GM21515 (cell line): ENCODE measurements at regions not wholly inside any gene's neighbourhood (a gene's known extent, or its start where the extent isn't known, plus 50 kb on each side); places are given as distances from the start of the nearest gene placed in this dataset.
A peak's percentile ranks its signal among the peaks of the same experiment; 100 is the strongest.

Experiments
- ATAC-seq: cut with Tn5 transposase; IDR thresholded peaks from one replicate; pipeline ENCODE4 v1.9.1; 2021; ENCODE audit not compliant: unreplicated experiment

DNA sequence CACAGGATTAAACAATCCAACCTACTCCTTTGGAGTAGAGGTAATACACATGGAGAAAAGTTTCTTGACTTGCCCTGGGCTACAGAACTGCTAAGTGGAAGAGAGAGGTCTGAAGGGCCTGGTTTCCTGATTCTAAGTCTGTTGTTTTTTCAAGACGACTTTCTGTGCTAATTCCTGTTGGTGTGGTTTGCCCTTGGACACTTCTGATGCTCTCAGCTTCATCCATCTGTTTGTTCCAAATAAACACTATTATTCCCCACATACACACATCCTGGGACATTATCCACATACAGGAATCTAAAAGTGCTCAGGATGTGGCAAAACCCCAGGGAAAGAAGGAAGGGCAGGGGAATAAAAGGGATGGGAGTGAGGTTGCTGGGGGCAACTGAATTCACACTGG is 393.5 kb upstream of the TBL1XR1 start:
- ATAC-seq: no peak

DNA sequence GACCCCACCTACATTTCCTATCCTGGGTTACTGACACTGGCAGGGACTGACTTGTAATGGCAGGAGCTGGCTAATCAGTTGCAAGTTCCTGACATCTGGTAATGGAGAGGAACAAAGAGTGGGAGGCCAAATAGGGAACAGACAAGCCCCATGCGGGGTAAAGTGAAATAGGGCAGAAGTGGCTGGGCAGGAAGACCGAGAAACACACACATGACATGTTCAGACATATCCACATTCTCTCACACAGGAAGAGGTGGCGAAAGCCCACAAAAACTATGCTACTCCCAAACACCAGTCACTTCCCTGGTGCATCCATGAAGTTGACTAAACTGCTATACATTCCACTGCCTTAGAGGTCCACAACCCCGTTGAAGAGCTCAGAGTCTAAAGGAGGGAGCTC is 394.1 kb upstream of the TBL1XR1 start:
- peak; percentile 71 for ATAC-seq

DNA sequence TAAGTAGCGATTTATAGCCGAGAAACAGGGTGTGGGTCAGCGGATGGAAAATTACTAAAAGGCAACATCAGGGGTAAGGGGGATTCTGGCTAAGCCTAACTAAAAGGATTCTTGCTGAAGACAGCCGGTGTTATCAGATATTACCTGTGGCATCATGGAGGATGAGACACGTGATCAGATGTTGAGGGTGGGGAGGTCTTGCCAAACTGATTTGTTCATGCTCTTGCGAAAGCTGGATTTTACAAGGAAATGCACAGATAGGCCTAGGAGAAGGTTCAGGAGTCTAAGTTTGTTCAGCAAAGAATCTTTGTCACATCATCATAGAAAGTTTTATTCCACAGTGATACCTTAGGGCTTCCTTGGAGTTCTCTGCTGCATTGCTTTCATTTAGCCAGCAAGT is 396.8 kb upstream of the TBL1XR1 start:
- ATAC-seq: no peak

DNA sequence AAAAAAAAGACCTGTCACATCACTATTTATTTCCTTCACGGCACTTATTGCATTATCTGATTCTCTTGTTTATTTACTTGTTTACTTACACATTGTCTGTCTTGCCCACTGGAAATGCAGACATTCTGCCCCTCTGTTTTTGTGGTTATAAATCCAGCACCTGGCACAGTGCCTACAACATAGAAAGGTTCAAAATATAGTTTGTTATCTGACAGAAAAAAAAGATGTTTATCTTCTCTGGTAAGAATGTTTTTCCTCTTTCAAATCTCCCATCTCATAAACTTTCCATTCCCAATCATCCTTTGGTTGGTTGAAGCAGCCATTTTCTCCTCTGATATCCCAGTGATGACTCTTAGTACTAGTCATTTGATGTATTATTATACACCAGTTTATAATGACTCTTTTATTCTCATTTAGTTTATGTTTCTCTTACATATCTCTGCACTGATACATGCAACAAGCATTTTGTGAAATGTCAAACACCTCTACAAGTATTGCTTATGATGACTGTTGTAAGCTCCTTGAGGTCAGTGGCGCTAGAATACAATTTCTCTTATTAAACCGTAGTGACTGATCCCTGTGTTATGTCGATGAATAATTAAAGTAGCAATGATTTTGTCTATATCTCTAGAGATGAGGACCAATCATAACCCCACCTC is 398.4 kb upstream of the TBL1XR1 start:
- ATAC-seq: no peak

DNA sequence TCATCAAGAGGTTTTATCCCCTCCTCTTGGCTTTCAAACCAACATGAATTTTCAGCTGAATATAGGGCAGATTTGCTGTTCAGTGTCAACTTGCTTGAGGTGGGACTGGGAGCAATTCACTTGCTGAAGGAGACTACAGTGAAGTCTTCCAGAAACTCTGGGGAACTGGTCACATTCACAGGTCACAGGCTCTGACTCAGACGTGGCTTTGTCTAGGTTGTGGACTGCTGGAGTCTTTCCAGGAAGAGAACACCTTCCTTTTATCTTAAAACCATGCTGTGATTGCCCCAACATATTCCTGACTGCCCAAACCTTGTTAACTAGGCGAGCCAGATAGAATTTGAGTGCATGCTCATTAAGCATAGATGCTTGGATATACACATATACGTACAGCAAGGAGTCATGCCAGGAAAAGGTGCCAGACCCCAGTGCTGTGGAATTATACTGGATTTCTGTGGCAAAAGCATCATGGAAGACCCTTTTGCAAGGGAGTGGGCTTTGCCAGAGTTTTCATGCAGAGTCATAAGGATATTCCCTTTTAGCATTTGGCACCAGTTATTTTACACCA is 399.1 kb upstream of the TBL1XR1 start:
- no peak for ATAC-seq

DNA sequence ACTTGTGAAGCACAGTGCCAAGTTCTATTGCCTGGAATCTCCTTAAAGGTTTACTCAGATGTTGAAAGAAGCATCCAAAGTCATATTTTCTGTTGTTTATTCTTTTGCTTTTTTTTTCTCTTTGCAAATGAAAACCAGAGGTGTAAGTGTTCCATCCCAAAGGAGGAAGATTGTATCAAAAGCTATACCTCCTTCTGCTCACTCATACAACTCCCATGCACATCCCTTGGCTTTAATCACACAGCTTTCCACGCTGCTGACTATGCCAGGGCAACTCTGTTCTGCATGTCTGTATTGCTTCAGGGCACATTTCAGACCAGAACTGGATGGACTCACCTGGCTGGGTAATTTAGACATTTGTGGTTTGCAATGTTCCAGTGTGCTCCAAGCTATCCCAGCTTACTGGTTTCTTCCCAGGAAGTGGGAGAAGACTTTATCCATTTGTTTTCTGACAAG is 399.6 kb upstream of the TBL1XR1 start:
- no peak for ATAC-seq

DNA sequence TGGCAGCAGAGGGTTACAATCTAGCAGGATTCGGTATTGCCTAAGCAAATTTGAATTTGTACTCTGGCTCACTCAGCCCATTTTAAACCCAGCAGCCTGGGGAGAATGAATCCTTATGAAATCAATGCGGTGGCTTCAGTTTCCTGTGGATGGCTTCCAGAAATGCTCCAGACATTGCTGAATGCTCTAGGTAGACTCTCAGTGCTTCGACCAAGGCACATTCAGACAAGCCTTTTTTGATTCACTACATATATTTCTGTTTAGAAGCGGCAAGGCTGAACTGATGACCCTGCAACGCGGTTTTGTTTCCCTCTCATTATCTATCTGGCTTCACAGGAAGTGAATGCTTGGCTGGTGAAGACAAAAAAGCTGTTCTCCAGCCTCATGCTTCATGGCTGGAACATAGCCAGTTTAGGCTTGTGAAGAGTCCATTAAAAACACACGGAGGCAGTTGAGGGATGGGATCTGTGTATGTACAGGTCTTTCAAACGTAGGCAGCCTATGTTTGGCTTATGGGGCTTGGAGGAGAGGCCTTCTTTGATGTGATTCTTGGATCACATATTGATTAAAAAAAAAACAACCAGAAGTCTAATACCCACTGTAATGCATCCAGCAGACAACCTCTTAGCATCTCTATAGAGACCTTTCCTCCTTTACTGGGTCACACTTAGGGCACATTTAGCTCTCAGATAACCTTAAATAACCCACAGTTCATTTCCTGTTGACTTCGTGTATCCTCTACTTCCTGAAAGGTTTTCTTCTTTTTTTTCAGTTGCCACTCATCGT is 400.2 kb upstream of the TBL1XR1 start:
- ATAC-seq: peak; percentile 75

DNA sequence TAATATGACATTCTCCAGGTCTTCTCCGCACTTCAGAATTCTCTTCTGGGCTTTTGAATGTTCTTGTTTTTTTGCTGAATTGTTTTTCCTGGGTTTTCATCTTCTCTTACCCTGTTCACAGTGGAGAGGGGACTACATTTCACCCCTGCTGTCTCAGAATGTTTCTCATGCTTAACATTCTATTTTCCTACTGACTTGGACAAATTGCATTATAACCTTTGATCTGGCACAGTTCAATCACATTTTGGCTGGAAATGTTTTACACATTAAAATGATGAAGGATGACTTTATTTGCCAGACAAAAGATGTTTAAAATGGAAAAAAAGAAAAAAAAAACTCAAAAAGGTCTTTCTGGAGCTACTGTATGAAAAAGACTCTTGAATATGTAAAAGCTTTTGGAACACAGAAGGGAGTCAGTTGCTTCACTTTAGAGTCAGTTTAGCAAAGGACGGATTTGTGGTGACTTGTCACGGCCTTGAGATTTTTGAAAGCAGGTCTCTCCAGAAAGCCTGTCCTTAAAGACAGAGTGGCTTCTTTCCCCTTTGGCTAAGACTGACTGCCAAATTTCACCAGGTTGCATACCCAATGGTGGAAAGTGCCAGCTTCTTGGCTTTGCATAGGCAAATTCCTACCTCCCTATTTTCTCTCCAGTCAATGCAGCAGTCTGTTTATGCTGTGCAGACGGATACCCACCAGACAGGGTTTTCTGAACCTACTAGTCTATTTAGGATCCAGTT is 401.0 kb upstream of the TBL1XR1 start:
- ATAC-seq: no peak

DNA sequence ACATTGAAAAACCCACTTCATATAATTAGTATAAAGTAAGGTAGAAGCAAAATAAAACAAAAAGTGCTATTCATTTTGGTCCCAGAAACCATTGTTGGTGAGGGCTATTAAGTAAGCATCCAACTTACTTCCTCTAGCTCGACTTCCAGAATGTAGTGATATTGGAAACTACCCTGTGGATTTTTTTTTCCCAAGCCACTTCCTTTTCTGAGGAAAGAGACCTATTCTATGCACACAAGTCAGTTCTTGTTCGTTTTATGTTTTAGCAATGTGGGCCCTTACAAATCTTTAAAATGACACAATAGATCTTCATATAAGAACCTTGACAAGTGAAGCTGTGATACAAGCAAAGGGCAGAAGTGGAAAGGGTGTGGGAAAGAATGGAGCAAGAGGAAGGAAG is 402.0 kb upstream of the TBL1XR1 start:
- ATAC-seq: no peak

DNA sequence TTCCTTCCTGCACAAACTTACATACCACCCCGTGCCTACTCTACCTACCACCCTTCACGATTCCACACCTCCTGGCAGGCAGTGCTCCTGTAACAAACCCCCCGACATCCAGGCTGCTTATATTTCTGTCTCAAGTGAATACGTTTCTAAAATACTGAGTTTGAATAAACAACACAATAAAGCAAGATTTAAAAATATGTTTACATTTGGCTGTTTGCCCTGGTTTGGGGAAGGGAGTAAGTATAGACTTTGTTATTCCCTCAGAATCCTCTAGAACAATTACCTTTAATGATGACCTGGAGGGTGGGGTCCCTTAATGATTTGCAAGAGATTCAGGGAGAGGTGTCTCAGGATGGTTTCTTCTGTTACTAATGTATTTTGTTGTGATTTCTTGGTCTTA is 402.6 kb upstream of the TBL1XR1 start:
- ATAC-seq: no peak

DNA sequence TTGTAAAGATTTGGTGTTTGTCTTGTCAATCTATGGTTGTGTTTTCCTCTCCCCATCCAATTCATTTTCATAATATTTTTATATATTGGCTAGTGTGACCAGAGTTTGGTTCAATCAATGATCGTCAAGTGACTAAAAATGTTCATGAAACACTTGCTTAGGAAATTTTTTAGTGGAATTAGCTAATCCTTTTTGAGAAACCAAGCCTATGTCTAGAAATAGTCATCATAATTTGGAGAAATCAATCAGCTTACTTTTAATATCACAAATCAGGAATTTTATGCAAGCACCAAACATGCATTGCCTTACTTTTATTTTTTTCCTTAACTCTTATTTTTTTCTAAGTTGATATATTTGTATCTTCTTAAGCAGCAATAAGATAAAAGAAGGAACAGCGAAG is 403.1 kb upstream of the TBL1XR1 start:
- no peak for ATAC-seq

DNA sequence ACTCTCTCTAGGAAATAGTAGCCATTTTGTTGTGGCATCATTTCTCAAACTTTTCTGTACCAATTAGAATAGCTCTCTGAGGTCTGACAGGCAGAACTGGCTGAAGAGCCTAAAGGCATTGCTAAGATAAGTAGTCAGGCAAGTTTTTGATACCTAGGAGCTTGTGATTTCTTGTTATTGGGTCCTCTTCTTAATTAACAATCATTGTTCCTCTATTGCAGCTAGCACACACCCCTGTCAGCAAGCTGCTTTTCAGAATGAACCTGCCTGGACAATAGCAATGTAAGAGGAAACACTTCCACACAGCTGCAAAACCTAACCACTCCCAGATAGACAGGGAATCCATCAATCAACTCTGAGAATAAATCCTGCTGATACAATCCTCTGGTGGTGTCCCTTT is 403.9 kb upstream of the TBL1XR1 start:
- ATAC-seq: no peak

DNA sequence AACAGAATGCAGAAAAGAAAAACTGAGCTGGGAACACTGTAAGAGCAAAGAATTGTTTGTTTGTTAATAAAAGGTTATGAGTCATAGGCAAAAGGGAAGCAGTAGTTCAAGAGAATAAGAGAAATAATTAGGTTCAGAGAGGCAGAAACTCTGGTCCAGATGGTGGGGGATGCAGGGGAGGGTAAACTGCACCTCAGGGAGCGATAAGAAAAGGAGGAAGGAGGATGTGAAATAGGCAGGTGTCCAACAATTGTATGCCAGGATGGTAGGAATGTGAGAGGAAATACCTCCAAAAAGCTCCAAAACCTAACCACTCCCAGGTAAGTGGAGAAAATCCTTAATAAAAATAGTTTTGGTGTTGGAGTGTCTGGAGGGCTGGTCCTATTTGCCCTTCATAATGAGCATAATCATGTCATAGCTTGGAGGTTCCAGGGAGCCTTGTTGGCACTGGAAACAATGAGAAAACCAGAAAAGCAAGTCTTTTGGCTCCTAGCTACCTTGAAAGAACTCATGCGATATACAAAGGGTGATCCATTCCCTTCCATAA is 405.4 kb upstream of the TBL1XR1 start:
- ATAC-seq: no peak

DNA sequence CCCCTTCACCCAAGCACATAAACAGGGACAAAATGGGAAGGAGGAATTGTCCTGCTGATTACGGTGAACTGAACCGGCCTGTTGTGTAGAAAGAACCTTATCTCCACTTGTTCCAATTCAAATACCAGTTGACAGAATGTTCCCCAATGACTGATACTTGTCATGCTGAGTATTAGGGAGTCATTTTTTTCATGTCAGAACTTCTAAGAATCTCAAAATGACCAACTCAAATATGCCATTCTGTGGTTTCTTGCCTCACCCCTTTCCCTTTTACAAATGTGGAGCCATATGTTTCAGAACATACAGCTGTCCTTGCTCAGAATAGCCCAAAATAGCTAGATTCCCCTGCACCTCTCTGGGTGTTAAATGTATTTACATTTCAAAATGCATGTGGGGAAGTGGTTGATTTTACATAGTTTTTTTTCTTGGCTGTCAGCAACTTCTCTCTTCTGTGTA is 405.9 kb upstream of the TBL1XR1 start:
- ATAC-seq: peak; percentile 52

DNA sequence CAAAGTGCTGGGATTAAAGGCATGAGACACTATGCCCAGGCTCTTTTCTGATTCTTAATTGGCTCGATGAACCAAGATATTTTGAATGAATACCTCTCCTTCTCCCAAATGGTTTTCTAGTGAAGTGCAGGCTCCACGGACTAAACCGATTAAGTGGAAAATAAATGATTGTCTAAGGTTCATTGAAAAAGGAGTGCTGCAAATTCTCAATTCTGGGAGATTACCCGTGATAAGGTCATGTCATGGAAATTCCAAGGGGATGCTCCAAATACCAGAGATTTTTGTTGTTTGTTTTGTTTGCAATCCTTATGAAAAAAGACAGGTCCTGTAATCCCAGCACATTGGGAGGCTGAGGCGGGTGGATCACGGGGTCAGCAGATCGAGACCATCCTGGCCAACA is 406.9 kb upstream of the TBL1XR1 start:
- ATAC-seq: no peak

DNA sequence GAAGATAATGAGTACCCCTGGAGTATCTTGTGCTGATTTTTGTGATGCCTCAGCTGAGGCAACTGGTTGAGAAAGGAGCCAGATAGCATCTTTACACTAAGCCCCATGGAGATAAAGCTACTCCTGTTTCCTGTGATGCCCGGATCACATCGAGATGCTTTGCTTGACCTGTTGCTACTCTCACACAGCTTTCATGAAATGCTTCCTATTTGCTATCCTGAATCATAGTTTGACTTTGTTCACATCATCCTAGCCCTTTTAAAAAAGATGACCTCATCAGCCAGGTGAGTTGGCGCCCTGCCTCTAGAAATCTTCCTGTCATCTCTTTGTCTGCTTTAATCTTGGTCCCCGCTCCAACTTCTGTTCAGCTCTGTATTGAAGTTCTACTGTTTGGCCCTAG is 409.6 kb upstream of the TBL1XR1 start:
- ATAC-seq: no peak

DNA sequence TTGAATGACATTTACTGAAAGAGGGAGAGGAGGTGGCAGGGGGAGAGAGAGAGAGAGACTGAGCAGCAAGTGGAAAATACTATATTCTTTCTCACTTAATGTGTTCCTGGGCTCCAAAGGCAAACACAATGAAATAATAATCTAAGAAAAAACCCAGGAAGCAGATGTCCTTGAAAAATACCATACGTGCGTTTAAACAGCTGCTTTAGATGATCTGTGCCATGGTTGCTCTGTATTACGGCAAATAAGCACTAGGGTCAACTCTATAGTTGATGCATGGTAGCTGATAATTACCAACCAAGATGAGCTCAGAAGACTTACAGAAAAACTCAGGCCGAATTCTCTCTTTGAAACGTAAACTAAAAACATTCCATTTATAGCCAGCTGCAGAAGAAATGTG is 410.3 kb upstream of the TBL1XR1 start:
- no peak for ATAC-seq

DNA sequence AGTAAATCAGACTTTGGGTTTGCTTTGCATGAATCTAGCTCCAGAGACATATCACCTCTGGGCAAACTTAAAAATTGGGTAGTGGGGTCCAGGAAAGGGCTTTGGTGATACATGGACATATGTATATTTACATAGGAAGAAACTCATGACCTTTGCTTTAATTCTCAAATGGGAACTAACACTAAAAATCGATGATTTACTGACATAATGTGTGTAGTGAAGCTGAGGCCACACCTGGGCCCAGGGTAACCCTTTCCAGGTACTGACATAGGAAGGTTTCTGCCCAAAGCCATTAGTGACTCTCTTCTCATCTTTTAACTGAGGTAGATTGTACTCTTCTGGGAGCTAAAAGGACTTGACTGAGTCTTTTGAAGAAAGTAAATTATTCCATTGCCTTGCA is 411.2 kb upstream of the TBL1XR1 start:
- no peak for ATAC-seq

DNA sequence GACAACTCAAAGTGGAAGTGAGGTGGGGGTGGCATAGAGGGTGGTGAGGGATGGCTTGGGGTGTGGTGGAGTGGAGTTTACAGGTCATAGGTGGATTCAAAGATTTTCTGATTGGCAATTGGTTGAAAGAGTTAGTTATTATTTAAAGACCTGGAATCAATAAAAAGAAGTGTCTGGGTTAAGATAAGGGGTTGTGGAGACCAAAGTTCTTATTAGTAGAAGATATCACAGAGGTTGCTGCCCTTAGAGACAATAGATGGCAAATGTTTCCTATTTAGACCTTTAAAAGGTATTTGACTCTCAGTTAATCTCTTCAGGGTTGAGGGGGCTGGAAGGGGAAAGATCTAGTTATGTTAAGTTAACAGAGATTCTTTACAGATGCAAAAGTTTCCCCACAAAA is 412.3 kb upstream of the TBL1XR1 start:
- ATAC-seq: no peak

DNA sequence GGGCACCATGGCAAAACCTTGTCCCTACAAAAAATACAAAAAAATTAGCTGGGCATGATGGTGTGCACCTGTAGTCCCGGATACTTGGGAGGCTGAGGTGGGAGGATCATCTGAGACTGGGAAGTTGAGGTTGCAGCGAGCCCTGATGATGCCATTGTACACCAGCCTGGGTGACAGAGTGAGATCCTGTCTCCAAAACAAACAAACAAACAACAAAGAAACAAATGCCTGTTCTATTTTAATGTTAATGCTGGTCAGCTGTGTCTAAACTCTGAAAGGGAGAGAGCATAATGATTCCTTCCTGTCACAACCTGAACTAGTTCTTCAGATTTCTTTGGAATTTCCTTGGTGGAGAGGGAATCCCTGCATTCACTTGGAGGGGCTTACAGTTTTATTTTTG is 413.0 kb upstream of the TBL1XR1 start:
- ATAC-seq: no peak
